ENCODE measurements at regions not wholly inside any gene's neighbourhood (a gene's known extent, or its start where the extent isn't known, plus 50 kb on each side); places are given as distances from the start of the nearest gene placed in this dataset.

DNA sequence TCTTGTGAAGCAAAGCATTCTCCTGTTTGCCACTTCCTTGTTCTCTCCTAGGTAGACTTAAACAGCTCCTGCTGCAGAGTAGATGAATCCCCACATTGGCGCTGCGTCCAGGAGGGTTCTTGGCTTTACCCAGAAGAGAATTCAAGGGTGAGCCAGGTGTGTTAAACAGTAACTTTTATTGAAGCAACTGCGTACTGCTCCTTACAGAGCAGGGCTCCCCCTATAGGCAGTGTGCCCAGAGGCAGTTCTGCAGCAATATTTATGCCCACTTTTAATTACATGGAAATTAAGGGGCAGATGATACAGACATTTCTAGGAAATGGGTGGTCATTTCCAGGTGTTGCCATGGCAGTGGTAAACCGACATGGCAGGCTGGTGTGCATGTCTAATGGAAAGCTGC lies 987.6 kb upstream of the RBFOX1 start:
- no peak; the same call in 1 of the 2 replicates for TF ChIP-seq CTCF (conservative IDR thresholded peaks at IDR 0.05; ENCODE audit: low read depth, low read length)
- no peak for TF ChIP-seq EZH2phosphoT487 (IDR thresholded peaks at IDR 0.05; ENCODE audit: borderline replicate concordance, low read length)
- no peak for TF ChIP-seq EZH2 (IDR thresholded peaks at IDR 0.05; ENCODE audit: low read length, unreplicated experiment)
